ENCODE measurements at regions not wholly inside any gene's neighbourhood (a gene's known extent, or its start where the extent isn't known, plus 50 kb on each side); places are given as distances from the start of the nearest gene placed in this dataset.
"Not testable (repeated sequence)": the region's sequence is repeated elsewhere in the genome, so short reads cannot be mapped to it uniquely, and the experiment has no call there.

DNA sequence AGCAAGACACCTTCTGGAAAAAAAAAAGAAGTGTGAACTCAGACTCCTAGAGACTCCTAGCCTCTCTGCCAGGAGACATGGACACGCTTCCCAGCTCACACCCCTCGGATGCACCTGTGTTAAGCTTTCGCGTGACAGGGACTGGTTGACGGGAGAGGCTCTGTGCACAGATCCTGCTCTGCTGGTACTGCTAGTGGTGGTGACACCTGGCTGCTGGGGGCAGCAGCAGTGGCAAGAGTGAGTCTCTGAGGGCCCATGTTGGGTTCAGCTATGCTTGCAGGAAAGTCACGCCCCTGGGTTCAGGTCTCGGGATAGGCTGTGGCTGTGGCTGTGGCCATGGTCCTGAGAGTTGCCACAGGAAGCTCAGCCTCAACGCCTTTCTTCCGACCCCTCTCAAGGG lies 81.1 kb downstream of the XRCC2 start:
- Histone ChIP-seq H3K4me1 (no peaks in the 10 kb centered on the region), H3K4me3 (no peak overlapping the region), H3K27me3 (no peaks in the 10 kb centered on the region), H3K36me3 (no peaks in the 10 kb centered on the region), H3K27ac (no peak overlapping the region), H3K9me3 (replicated peaks) (no peaks in the 10 kb centered on the region)
- DNase-seq, result no peak

DNA sequence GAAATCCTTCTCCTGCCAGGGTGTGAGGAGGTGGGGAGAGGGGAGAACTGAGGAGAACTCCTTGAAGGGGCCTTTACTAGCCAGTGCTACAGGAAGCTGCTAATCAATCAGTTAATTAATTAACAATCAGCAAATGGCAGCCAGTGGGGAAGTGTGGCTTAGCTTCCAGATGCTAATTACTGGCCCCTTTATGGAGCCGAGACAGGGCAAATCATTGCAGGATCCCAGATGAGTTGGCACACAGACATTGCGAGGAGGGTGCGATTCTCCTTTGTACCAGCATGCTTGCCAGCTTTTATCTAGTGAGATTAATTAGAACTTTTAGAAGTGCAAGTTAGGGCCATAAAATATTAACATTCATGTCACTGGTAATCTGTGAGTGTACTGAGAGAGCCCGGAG lies 84.0 kb downstream of the XRCC2 start:
- H3K9me3 ChIP-seq (replicated peaks), result no peaks in the 10 kb centered on the region
- no peak overlapping the region for H3K27ac ChIP-seq
- H3K36me3 ChIP-seq, result no peaks in the 10 kb centered on the region
- H3K4me1 ChIP-seq, result no peaks in the 10 kb centered on the region
- no peaks in the 10 kb centered on the region for H3K27me3 ChIP-seq
- no peak for DNase-seq
- H3K4me3 ChIP-seq, result no peak overlapping the region

GRCh38 chr7:152590481-152590880 lies 85.5 kb downstream of the XRCC2 start:
- Histone ChIP-seq H3K27ac (no peak overlapping the region), H3K4me3 (no peak overlapping the region), H3K36me3 (no peaks in the 10 kb centered on the region), H3K4me1 (no peaks in the 10 kb centered on the region), H3K27me3 (no peaks in the 10 kb centered on the region), H3K9me3 (replicated peaks) (no peaks in the 10 kb centered on the region)
- DNase-seq, result no peak

DNA sequence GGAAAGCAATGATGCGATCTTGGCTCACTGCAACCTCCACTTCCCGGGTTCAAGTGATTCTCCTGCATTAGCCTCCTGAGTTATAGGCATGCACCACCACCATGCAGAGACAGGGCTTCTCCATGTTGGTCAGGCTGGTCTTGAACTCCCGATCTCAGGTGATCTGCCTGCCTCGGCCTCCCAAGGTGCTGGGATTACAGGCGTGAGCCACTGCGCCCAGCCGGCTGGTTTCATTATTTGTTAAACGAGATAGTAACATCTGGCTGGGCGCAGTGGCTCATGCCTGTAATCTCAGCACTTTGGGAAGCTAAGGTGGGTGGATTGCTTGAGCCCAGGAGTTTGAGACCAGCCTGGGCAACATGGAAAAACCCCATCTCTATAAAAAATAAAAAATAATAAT lies 86.1 kb downstream of the XRCC2 start:
- DNase-seq; H3K27ac ChIP-seq; H3K9me3 ChIP-seq (replicated peaks); H3K4me3 ChIP-seq; H3K27me3 ChIP-seq; H3K36me3 ChIP-seq; H3K4me1 ChIP-seq: not testable (repeated sequence)

DNA sequence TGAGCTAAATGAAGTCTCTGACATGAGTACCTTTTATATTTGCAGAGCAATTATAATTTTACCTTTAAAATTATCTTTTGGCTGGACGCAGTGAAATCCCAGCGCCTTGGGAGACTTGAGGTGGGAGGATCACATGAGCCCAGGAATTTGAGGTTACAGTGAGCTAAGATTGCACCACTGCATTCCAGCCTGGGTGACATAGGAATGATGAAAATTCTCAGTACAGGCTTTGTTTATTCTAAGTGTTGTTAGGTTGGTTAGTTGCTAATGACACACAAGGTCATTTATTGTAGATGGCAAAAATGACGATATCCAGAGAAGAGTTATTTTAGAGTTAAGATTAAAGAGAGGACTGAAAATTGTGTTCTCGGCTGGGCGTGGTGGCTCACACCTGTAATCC lies 87.6 kb downstream of the XRCC2 start:
- no peak for DNase-seq
- H3K36me3 ChIP-seq, result no peaks in the 10 kb centered on the region
- no peaks in the 10 kb centered on the region for H3K9me3 ChIP-seq (replicated peaks)
- H3K27me3 ChIP-seq, result no peaks in the 10 kb centered on the region
- H3K4me3 ChIP-seq, result no peak overlapping the region
- H3K4me1 ChIP-seq, result no peaks in the 10 kb centered on the region
- no peak overlapping the region for H3K27ac ChIP-seq

DNA sequence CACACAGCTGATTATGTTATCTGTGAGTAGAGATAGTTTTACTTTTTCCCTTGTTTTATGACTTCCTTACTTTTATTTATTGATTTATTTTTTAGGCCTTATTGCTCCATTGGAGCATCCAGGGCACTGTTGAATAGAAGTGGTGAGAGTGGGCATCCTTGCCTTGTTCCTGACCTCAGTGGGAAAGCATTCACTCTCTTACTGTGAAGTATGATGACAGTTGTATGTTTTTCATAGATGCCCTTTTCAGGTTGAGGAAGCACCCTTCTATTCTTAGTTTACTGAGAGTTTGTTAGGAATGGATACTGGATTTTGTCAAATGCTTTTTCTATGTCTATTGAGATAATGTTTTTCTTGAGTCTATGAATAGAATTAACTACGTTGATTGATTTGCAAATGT lies 88.6 kb downstream of the XRCC2 start:
- H3K4me3 ChIP-seq, result no peak overlapping the region
- H3K4me1 ChIP-seq, result no peaks in the 10 kb centered on the region
- H3K9me3 ChIP-seq (replicated peaks), result no peaks in the 10 kb centered on the region
- no peak for DNase-seq
- no peak overlapping the region for H3K27ac ChIP-seq
- H3K27me3 ChIP-seq, result no peaks in the 10 kb centered on the region
- H3K36me3 ChIP-seq, result no peaks in the 10 kb centered on the region

- H3K27me3 ChIP-seq, result no peaks in the 10 kb centered on the region
- no peaks in the 10 kb centered on the region for H3K9me3 ChIP-seq (replicated peaks)
- H3K4me3 ChIP-seq, result no peak overlapping the region
- no peaks in the 10 kb centered on the region for H3K4me1 ChIP-seq
- no peak overlapping the region for H3K27ac ChIP-seq
- no peaks in the 10 kb centered on the region for H3K36me3 ChIP-seq
- no peak for DNase-seq
Measured at GRCh38 chr7:152583006-152583405, 92.9 kb downstream of the XRCC2 start.

DNA sequence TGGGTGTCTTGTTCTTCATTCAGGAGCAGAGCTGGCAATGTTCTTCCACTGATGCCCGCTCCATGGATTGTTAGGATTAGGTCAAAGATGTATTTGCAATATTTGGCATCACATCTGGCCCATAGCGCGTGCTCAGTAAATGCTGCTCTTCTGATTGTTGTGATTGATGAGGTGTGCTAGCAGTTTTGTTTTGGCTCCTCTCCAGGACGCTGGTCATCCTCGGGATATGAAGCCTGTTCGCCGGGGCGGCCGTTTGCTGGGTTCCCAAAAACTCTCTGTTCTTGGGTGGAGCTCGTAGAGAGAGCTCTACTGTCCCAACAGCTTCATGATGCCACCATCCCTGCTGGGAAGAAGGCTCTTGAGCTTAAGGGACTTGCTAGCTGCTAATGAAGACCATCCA lies 96.9 kb downstream of the XRCC2 start:
- no peak overlapping the region for H3K27ac ChIP-seq
- no peaks in the 10 kb centered on the region for H3K9me3 ChIP-seq (replicated peaks)
- DNase-seq, result no peak
- no peaks in the 10 kb centered on the region for H3K36me3 ChIP-seq
- H3K4me3 ChIP-seq, result no peak overlapping the region
- peaks cover 15% of the 10 kb centered on the region for H3K4me1 ChIP-seq
- H3K27me3 ChIP-seq, result no peaks in the 10 kb centered on the region

- peak; percentile 70 to 79 for DNase-seq
- H3K27me3 ChIP-seq, result no peaks in the 10 kb centered on the region
- H3K27ac ChIP-seq, result no peak overlapping the region
- peaks cover 15% of the 10 kb centered on the region for H3K4me1 ChIP-seq
- H3K9me3 ChIP-seq (replicated peaks), result no peaks in the 10 kb centered on the region
- H3K4me3 ChIP-seq, result no peak overlapping the region
- H3K36me3 ChIP-seq, result no peaks in the 10 kb centered on the region
Measured at GRCh38 chr7:152577339-152577738, 98.6 kb downstream of the XRCC2 start.

DNA sequence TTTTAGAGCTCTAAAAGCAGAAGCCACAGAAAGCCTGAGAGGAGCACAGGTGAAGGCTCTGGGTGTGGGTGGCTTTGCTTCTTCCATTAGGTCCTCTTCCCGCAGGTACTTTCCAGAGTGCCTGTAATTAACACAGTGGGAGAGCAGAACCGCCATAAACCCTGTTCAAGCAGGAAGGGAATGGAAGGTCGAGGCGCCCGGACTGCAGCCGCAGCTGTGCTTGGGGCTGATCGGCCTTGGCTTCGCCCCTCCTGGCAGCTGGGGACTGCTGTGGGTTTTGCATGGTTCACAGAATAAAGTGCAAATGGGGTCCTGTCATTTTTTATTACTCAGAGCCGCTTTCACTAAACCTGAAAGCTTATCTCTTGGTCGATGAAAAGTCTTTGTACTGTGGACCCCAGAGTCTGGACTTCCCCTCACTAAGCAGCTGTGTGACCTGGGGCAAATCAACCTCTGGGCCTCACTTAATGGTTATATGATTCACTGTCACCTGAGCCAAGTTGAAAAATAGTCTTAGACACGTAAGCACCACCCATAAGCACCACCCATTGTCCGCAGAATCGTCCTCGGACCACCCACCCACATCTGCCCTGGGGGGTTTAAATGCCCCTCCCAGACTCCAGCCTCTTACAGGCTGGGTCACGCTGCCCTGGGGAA lies 100.9 kb downstream of the XRCC2 start:
- Histone ChIP-seq H3K4me1 (peaks cover 18% of the 10 kb centered on the region), H3K9me3 (replicated peaks) (no peaks in the 10 kb centered on the region), H3K27ac (peak overlapping the region; percentile 42), H3K27me3 (no peaks in the 10 kb centered on the region), H3K36me3 (no peaks in the 10 kb centered on the region), H3K4me3 (peak overlapping the region; percentile 4)
- DNase-seq, result peak; percentile 86 to 95

DNA sequence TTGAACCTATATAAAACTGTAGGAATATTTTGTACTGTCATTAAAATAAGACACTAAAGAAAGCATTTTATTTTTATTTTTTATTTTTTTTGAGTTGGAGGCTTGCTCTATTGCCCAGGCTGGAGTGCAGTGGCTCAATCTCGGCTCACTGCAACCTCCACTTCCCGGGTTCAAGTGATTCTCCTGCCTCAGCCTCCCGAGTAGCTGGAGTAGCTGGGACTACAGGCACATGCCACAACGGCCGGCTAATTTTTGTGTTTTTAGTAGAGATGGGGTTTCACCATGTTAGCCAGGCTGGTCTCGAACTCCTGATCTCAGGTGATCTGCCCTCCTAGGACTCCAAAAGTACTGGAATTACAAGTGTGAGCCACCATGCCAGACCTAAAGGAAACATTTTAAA lies 102.8 kb downstream of the XRCC2 start:
- not testable (repeated sequence) for H3K4me3 ChIP-seq; H3K36me3 ChIP-seq; H3K27me3 ChIP-seq; DNase-seq; H3K27ac ChIP-seq; H3K9me3 ChIP-seq (replicated peaks)
- peaks cover 18% of the 10 kb centered on the region for H3K4me1 ChIP-seq

GRCh38 chr7:152572101-152572500 lies 103.8 kb downstream of the XRCC2 start:
- Histone ChIP-seq H3K27me3 (no peaks in the 10 kb centered on the region), H3K36me3 (no peaks in the 10 kb centered on the region), H3K4me1 (peaks cover 18% of the 10 kb centered on the region), H3K27ac (no peak overlapping the region), H3K4me3 (no peak overlapping the region), H3K9me3 (replicated peaks) (no peaks in the 10 kb centered on the region)
- DNase-seq, result no peak

DNA sequence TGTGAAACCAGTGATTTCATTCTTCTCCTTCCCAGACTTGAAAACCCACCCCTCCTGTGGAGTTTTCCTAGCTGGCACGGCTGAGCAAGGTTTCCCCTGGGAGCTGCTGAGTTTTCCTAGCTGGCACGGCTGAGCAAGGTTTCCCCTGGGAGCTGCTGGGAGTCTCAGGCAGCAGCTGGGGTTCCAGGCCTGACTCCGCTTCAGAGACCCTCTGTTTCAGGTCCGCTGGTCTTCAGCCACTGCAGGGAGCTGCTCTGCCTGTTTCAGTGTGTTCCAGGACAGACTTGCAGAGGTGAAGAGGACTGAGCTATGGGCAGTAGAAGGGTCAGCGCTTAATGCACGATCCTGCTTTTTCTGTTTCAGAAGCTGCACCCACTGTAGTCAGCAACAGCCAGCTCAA lies 104.9 kb downstream of the XRCC2 start:
- no peak overlapping the region for H3K27ac ChIP-seq
- no peak overlapping the region for H3K4me3 ChIP-seq
- H3K9me3 ChIP-seq (replicated peaks), result no peaks in the 10 kb centered on the region
- peaks cover 13% of the 10 kb centered on the region for H3K4me1 ChIP-seq
- DNase-seq, result peak; percentile 66 to 76
- H3K36me3 ChIP-seq, result no peaks in the 10 kb centered on the region
- H3K27me3 ChIP-seq, result no peaks in the 10 kb centered on the region

GRCh38 chr7:152568972-152569371 lies 107.0 kb downstream of the XRCC2 start:
- Histone ChIP-seq H3K4me1 (peaks cover 3% of the 10 kb centered on the region; the same call in 1 of the 2 replicates), H3K27me3 (no peaks in the 10 kb centered on the region; the same call in 1 of the 2 replicates), H3K36me3 (no peaks in the 10 kb centered on the region), H3K9me3 (replicated peaks) (no peaks in the 10 kb centered on the region), H3K4me3 (no peak overlapping the region), H3K27ac (no peak overlapping the region)
- DNase-seq, result no peak

GRCh38 chr7:152565731-152566130 lies 110.2 kb downstream of the XRCC2 start:
- no peaks in the 10 kb centered on the region for H3K9me3 ChIP-seq (replicated peaks)
- no peaks in the 10 kb centered on the region for H3K36me3 ChIP-seq
- DNase-seq, result no peak
- no peak overlapping the region for H3K4me3 ChIP-seq
- H3K27ac ChIP-seq, result no peak overlapping the region
- no peaks in the 10 kb centered on the region for H3K4me1 ChIP-seq
- H3K27me3 ChIP-seq, result no peaks in the 10 kb centered on the region; the same call in 1 of the 2 replicates

DNA sequence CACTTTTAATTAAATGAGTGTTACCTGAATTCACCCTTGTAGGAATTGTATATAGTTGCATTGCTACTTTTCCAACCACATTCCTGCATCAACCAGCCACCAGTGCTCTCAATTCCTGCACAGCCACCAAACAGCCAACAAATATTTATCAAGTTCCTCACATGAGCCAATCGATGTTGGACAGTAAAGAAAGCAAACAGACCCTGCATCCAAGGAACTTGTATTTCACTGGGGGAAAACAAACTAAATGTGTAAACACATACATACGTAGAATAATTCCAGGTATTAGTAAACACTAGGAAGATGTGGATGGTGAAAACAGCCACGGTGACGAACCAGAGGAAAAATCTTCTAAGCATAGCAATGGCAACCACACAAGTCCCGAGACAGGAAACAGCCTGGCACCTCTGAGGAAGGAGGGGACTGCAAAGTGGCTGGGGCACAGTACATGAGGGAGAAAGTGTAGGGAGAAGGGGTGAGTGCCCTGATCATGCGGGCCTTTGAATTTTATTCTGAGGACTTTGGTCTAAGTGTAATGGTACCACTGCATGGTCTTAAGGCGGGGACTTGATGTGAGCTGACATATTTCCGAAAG lies 111.2 kb downstream of the XRCC2 start:
- H3K4me1 ChIP-seq, result no peaks in the 10 kb centered on the region
- H3K27ac ChIP-seq, result no peak overlapping the region
- H3K4me3 ChIP-seq, result no peak overlapping the region
- DNase-seq, result no peak
- no peaks in the 10 kb centered on the region for H3K9me3 ChIP-seq (replicated peaks)
- H3K36me3 ChIP-seq, result no peaks in the 10 kb centered on the region
- no peaks in the 10 kb centered on the region; the same call in 1 of the 2 replicates for H3K27me3 ChIP-seq
